A549 (cell line): ENCODE measurements at regions not wholly inside any gene's neighbourhood (a gene's known extent, or its start where the extent isn't known, plus 50 kb on each side); places are given as distances from the start of the nearest gene placed in this dataset.
"Not testable (repeated sequence)": the region's sequence is repeated elsewhere in the genome, so short reads cannot be mapped to it uniquely, and the experiment has no call there.

Experiments
- BHLHE40 ChIP-seq: IDR thresholded peaks from 2 replicates; pipeline ENCODE4 v1.6.1; 2012; ENCODE audit warnings: low read depth, low read length, inconsistent platforms
- CHD2 ChIP-seq: fragments of 150-350 bp; IDR thresholded peaks from 2 replicates; pipeline ENCODE4 v1.6.1; 2014; ENCODE audit warnings: low read length; ENCODE audit not compliant: partially characterized antibody
- CTCF ChIP-seq: fragments of >200 bp; sonication (Bioruptor Twin); formaldehyde crosslinking; IDR thresholded peaks from 3 replicates; pipeline ENCODE4 v1.5.1; 2016
- JUN ChIP-seq, 2 experiments: fragments of >200 bp; sonication (Bioruptor Twin); formaldehyde crosslinking; IDR thresholded peaks; 2 replicates in 1 of 2; 3 replicates in 1 of 2; pipeline ENCODE4 v1.6.1; 2016 to 2017
- MAX ChIP-seq: IDR thresholded peaks from 2 replicates; pipeline ENCODE4 v1.6.1; 2012
- POLR2A ChIP-seq: IDR thresholded peaks from 2 replicates; pipeline ENCODE4 v1.6.1; 2012; ENCODE audit warnings: mild to moderate bottlenecking, low read length

- TF ChIP-seq CTCF; JUN (IDR thresholded peaks at IDR 0.05); MAX; POLR2A; CHD2; BHLHE40: not testable (repeated sequence)
Observed at GRCh38 chr13:65202845-65203244, 2027.3 kb downstream of the PCDH9 start.
